ENCODE measurements at regions not wholly inside any gene's neighbourhood (a gene's known extent, or its start where the extent isn't known, plus 50 kb on each side); places are given as distances from the start of the nearest gene placed in this dataset.
"Not testable (repeated sequence)": the region's sequence is repeated elsewhere in the genome, so short reads cannot be mapped to it uniquely, and the experiment has no call there.

DNA sequence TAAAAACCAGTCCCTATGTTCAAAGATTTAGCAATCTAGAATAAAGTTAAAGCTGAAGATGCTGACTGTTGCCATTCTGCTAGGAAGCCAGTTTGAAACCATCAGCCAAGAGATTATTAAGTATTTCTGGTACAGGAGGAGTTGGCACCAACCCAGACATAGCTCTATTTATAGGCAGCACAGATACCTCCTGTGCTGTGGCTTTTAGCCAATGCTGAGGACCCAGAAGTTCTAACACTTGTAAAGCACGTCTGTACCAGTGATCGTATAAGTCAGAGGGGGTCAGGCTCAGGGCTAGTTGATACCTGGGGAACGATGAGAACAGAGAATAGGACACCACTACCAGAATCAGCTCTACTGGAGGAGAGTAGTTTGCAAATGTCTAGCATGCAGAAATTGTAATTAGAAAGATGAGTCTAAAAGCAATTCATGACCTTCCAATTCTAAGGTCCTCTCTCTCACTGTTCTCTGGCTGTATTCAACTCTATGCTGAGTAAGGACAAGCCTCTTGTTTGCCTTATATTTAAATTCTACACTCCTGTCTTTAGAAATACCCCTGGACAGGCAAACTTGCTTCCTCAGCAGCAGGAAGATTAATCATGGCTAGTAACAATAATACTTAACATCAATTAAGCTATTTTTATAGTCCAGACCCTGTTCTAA, 96.8 kb upstream of the PALMD start:
- intact Hi-C loops (cut with DNase I, micrococcal nuclease) = no loop called here
- no peaks in the 10 kb centered on the region for H3K4me1 ChIP-seq (ENCODE audit: low read depth)

DNA sequence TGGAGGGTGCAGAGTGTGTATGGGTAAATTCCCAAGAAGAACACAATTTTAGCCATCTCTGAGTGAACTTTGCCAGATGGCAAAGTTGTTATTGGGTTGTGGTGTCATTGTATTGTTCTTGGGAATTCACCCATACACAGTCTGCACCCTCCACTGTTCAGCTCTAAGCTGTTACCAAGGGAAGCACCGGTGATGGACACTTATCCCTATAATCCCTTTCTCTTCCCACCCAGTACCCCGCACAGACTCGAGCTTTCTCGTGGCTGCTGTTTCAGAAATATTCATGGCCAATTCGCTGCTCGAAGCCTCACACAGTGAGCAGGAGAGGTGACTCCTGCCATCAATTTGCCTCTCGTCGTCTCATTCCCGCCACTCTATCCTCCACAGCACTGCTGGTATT, 95.7 kb upstream of the PALMD start:
- Histone ChIP-seq H3K4me1 (ENCODE audit: low read depth) (no peaks in the 10 kb centered on the region), H3K36me3 (ENCODE audit: low read depth) (no peaks in the 10 kb centered on the region), H3K9me3 (no peaks in the 10 kb centered on the region), H3K4me3 (no peak overlapping the region)
- intact Hi-C loops (cut with DNase I, micrococcal nuclease) = no loop called here
- no peak for DNase-seq
- TF ChIP-seq, protein P1, sequence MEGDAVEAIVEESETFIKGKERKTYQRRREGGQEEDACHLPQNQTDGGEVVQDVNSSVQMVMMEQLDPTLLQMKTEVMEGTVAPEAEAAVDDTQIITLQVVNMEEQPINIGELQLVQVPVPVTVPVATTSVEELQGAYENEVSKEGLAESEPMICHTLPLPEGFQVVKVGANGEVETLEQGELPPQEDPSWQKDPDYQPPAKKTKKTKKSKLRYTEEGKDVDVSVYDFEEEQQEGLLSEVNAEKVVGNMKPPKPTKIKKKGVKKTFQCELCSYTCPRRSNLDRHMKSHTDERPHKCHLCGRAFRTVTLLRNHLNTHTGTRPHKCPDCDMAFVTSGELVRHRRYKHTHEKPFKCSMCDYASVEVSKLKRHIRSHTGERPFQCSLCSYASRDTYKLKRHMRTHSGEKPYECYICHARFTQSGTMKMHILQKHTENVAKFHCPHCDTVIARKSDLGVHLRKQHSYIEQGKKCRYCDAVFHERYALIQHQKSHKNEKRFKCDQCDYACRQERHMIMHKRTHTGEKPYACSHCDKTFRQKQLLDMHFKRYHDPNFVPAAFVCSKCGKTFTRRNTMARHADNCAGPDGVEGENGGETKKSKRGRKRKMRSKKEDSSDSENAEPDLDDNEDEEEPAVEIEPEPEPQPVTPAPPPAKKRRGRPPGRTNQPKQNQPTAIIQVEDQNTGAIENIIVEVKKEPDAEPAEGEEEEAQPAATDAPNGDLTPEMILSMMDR (IDR thresholded peaks at IDR 0.05) = no peak
- no peak for ATAC-seq

More for the DNA sequence above, 96.8 kb upstream of the PALMD start:
- TF ChIP-seq, protein P1 (IDR thresholded peaks at IDR 0.05) = no peak
- Histone ChIP-seq H3K9me3 (no peaks in the 10 kb centered on the region), H3K36me3 (ENCODE audit: low read depth) (no peaks in the 10 kb centered on the region), H3K4me3 (no peak overlapping the region)
- no peak for DNase-seq
- no peak for ATAC-seq

DNA sequence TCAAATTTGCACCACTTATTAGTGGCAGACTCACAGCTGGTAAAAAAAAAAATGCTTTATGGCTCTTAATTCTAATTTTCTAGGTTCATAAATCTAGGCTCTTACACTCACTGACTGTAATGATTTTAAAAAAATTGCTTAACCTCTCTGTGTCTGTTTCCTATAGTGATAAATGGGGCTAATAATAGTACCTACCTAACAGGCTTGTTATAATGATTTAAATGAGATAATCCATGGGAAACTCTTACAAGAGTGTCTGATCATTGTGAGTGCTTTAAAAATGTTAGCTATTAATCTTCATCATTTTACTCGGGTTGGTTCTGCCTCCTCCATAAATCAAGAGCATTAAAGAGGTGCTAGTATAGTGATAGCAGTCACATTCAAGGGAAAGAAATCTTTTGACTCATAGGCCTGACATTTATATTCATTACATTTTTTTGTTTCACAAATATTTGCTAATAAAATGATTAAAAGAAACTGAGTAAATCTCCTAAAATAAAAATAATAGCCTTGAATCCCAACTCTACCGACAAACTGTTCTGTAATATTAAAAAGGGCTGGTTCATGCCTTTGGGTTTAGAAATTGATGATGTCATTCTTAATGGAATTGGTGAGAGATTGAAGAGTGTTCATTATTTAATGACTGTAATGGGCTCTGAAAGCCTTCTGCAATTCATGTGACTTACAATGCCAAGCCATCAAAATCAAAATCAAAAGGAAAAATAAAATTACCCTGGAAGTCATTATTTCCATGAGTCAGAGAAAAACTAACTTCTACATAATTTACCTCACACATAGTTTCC, 93.9 kb upstream of the PALMD start:
- H3K4me3 ChIP-seq = no peak overlapping the region
- DNase-seq = no peak
- TF ChIP-seq, protein P1 (IDR thresholded peaks at IDR 0.05) = no peak
- no peaks in the 10 kb centered on the region for H3K4me1 ChIP-seq (ENCODE audit: low read depth)
- intact Hi-C loops (cut with DNase I, micrococcal nuclease) = no loop called here
- ATAC-seq = no peak
- no peaks in the 10 kb centered on the region for H3K9me3 ChIP-seq
- no peaks in the 10 kb centered on the region for H3K36me3 ChIP-seq (ENCODE audit: low read depth)

- no peak for DNase-seq
- intact Hi-C loops (cut with DNase I, micrococcal nuclease) = no loop called here
- TF ChIP-seq, protein P1 (IDR thresholded peaks at IDR 0.05) = no peak
- no peaks in the 10 kb centered on the region for H3K36me3 ChIP-seq (ENCODE audit: low read depth)
- H3K9me3 ChIP-seq = no peaks in the 10 kb centered on the region
- ATAC-seq = no peak
- no peaks in the 10 kb centered on the region for H3K4me1 ChIP-seq (ENCODE audit: low read depth)
- H3K4me3 ChIP-seq = no peak overlapping the region
Observed at GRCh38 chr1:99553301-99553700, 92.6 kb upstream of the PALMD start.

DNA sequence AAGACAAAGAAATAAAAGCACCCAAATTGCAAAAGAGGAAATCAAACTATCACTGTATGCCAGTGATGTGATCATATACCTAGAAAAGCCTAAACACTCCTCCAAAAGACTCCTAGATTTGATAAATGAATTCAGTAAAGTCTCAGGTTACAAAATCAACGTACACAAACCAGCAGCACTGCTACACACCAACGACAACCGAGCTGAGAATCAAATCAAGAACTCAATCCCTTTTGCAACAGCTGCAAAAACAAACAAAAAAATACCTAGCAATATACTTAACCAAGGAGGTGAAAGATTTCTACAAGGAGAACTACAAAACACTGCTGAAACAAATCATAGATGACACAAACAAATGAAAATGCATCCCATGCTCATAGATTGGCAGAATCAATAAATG, 92.1 kb upstream of the PALMD start:
- H3K9me3 ChIP-seq; intact Hi-C loops (cut with DNase I, micrococcal nuclease); H3K4me3 ChIP-seq; ATAC-seq; H3K4me1 ChIP-seq (ENCODE audit: low read depth); DNase-seq; H3K36me3 ChIP-seq (ENCODE audit: low read depth): not testable (repeated sequence)

DNA sequence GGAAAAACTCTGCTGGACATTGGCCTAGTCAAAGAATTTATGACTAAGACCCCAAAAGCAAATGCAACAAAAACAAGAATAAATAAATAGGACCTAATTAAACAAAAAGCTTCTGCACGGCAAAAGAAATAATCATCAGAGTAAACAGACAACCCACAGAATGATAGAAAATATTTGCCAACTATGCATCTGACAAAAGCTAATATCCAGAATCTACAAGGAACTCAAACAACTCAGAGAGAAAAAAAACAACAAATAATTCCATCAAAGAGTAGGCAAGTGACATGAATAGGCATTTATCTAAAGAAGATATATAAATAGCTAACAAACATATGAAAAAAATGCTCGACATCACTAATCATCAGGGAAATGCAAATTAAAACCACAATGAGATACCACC, 91.2 kb upstream of the PALMD start:
- Histone ChIP-seq H3K4me3 (no peak overlapping the region), H3K36me3 (ENCODE audit: low read depth) (no peaks in the 10 kb centered on the region), H3K9me3 (no peaks in the 10 kb centered on the region), H3K4me1 (ENCODE audit: low read depth) (no peaks in the 10 kb centered on the region)
- intact Hi-C loops (cut with DNase I, micrococcal nuclease) = no loop called here
- ATAC-seq (no peak), DNase-seq (no peak)
- TF ChIP-seq, protein P1 (IDR thresholded peaks at IDR 0.05) = no peak

Data from mucosa of descending colon (tissue), 3 donors.